ENCODE measurements at regions not wholly inside any gene's neighbourhood (a gene's known extent, or its start where the extent isn't known, plus 50 kb on each side); places are given as distances from the start of the nearest gene placed in this dataset.
"Not testable (repeated sequence)": the region's sequence is repeated elsewhere in the genome, so short reads cannot be mapped to it uniquely, and the experiment has no call there.

- DNase-seq = not testable (repeated sequence)
Measured at GRCh38 chr7:150110882-150111281, 212.3 kb upstream of the LRRC61 start.

- not testable (repeated sequence) for DNase-seq
Measured at GRCh38 chr7:150111373-150112139, 211.6 kb upstream of the LRRC61 start.

- DNase-seq = not testable (repeated sequence)
Measured at GRCh38 chr7:150113301-150113700, 209.9 kb upstream of the LRRC61 start.

GRCh38 chr7:150114591-150114990, 208.6 kb upstream of the LRRC61 start:
- DNase-seq = not testable (repeated sequence)

- not testable (repeated sequence) for DNase-seq
Measured at GRCh38 chr7:150119966-150120365, 203.2 kb upstream of the LRRC61 start.

- not testable (repeated sequence) for DNase-seq
Measured at GRCh38 chr7:150125831-150126230, 197.3 kb upstream of the LRRC61 start.

- DNase-seq = not testable (repeated sequence)
Measured at GRCh38 chr7:150134451-150134850, 188.7 kb upstream of the LRRC61 start.

- DNase-seq = not testable (repeated sequence)
Measured at GRCh38 chr7:150135620-150136190, 187.4 kb upstream of the LRRC61 start.

GRCh38 chr7:150139840-150140239, 183.3 kb upstream of the LRRC61 start:
- not testable (repeated sequence) for DNase-seq

- DNase-seq = not testable (repeated sequence)
Measured at GRCh38 chr7:150141525-150142345, 181.4 kb upstream of the LRRC61 start.

- DNase-seq = not testable (repeated sequence)
Measured at GRCh38 chr7:150146124-150146523, 177.0 kb upstream of the LRRC61 start.

GRCh38 chr7:150147524-150147923, 175.6 kb upstream of the LRRC61 start:
- DNase-seq = not testable (repeated sequence)

- not testable (repeated sequence) for DNase-seq
Measured at GRCh38 chr7:150156015-150156414, 167.1 kb upstream of the LRRC61 start.

- DNase-seq = not testable (repeated sequence)
Measured at GRCh38 chr7:150158696-150159095, 164.5 kb upstream of the LRRC61 start.

GRCh38 chr7:150169515-150169914, 153.6 kb upstream of the LRRC61 start:
- DNase-seq = not testable (repeated sequence)

- not testable (repeated sequence) for DNase-seq
Measured at GRCh38 chr7:150169943-150170490, 153.1 kb upstream of the LRRC61 start.

- not testable (repeated sequence) for DNase-seq
Measured at GRCh38 chr7:150183602-150184001, 139.6 kb upstream of the LRRC61 start.

GRCh38 chr7:150189963-150190362, 133.2 kb upstream of the LRRC61 start:
- not testable (repeated sequence) for DNase-seq

GRCh38 chr7:150192541-150192940, 130.6 kb upstream of the LRRC61 start:
- DNase-seq = not testable (repeated sequence)

GRCh38 chr7:150193866-150194265, 129.3 kb upstream of the LRRC61 start:
- not testable (repeated sequence) for DNase-seq

Data from NCI-H2107 (cell line).